SK-N-MC (cell line): ENCODE measurements at regions not wholly inside any gene's neighbourhood (a gene's known extent, or its start where the extent isn't known, plus 50 kb on each side); places are given as distances from the start of the nearest gene placed in this dataset.

Experiments
- EZH2 ChIP-seq: fragments of 200-600 bp; sonication (generic); IDR thresholded peaks from one replicate; pipeline ENCODE4 v1.6.1; 2017; ENCODE audit warnings: antibody characterized with exemption
- POLR2AphosphoS5 ChIP-seq: IDR thresholded peaks from 2 replicates; pipeline ENCODE4 v1.6.1; 2012; ENCODE audit warnings: mild to moderate bottlenecking, low read depth, low read length, borderline replicate concordance

DNA sequence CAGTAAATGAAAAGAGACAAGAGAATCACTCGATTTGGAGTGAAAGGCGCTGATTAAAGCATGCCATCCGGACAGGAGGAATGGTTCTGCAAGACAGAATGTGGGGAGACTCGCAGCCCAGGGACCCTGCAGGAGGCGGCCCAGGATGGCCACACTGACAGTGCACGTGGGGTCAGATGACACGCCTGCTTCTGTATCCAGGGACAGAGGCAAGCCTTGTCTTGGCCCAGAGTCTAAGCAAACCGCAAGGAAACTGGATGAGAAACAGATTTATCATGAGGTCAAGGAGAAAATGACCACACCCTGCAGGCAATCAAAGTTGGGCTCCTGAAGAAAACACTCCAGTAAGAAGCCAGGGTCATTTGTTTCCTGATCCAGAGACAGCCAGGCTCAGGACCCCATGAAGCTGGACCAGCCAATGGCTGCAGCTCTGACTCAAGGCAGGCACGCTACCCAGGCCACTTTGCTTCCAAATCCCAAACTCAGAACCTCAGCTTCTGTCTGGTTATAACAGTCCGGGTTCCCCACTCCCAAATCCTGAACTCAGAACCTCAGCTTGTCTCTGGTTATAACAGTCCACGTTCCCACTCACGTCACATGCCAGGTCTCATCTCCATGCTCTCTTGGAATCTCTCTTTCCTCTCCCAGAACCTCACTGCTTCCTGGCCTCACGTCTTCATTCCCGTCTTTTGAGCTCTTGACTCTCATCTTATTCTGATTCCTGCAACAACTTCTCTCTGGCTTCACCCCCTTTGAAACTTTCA is 144.9 kb upstream of the THBS2 start:
- no peak for TF ChIP-seq EZH2
- TF ChIP-seq POLR2AphosphoS5: no peak
